Activated T-cell treated with anti-CD3 and anti-CD28 coated beads, Interleukin-2, amount 50 U/mL, for 72 hours (primary cell): ENCODE measurements at regions not wholly inside any gene's neighbourhood (a gene's known extent, or its start where the extent isn't known, plus 50 kb on each side); places are given as distances from the start of the nearest gene placed in this dataset.

Experiments used
- ATAC-seq, 2 donors: fragments of 150-1000 bp; cut with Tn5 transposase; replicated peaks in 1 of 2; 2 replicates each; pipeline ENCODE4 v1.10.0; 2021; ENCODE audit warnings: moderate library complexity in 2 of 2, mild to moderate bottlenecking in 1 of 2
- DNase-seq, 2 donors: peaks; one replicate each; pipeline ENCODE4 v3.0.0; 2021 to 2022; ENCODE audit warnings: mixed read lengths in 1 of 2
- H3K27ac Mint-ChIP-seq: one replicate; pipeline ENCODE4 v1.8.0; 2022; ENCODE audit warnings: mild to moderate bottlenecking, moderate library complexity, mixed read lengths
- H3K27me3 Mint-ChIP-seq: one replicate; pipeline ENCODE4 v1.8.0; 2022; ENCODE audit warnings: low read depth, mixed read lengths
- H3K36me3 Mint-ChIP-seq, 2 donors: one replicate each; pipeline ENCODE4 v1.8.0; 2022; ENCODE audit warnings: mixed read lengths in 2 of 2, mild to moderate bottlenecking in 1 of 2; ENCODE audit not compliant: insufficient read depth in 2 of 2
- H3K4me1 Mint-ChIP-seq: one replicate; pipeline ENCODE4 v1.8.0; 2022; ENCODE audit warnings: low read depth, mixed read lengths
- H3K4me3 Mint-ChIP-seq, 2 donors: one replicate each; pipeline ENCODE4 v1.8.0; 2022; ENCODE audit warnings: mild to moderate bottlenecking in 2 of 2, mixed read lengths in 2 of 2, moderate library complexity in 2 of 2
- H3K9me3 Mint-ChIP-seq, 2 donors: one replicate each; pipeline ENCODE4 v1.8.0; 2022; ENCODE audit warnings: mixed read lengths in 2 of 2

DNA sequence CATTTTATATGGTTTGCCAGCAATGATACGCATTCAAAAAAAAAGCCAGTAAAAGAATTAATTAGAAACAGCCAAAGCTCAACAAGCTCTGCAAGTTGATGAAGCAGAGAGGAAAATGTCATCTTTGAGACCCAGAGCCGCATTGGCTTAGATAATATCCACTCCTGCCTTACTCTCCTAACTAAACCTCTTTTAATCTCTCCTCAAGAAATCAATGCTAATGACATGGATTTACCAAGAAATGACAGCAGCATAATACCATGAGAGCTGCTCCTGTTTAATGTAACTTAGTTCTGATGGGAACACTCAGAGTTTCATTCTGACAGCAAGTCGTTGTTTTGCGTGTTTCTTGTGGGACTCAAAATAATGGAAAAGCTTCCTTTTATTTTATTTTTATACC lies 1099.4 kb upstream of the PIK3C3 start:
- Mint-ChIP-seq H3K4me1 (no peaks in the 10 kb centered on the region), H3K9me3 (peaks cover 7 to 12% of the 10 kb centered on the region in 2 donors), H3K27me3 (no peaks in the 10 kb centered on the region), H3K4me3 (no peak overlapping the region), H3K27ac (no peak overlapping the region), H3K36me3 (peaks cover 0 to 3% of the 10 kb centered on the region in 2 donors)
- DNase-seq (no peak), ATAC-seq (no peak)

GRCh38 chr18:40852406-40852805 lies 1102.6 kb upstream of the PIK3C3 start:
- no peaks in the 10 kb centered on the region for H3K36me3 Mint-ChIP-seq
- ATAC-seq, result no peak
- no peaks in the 10 kb centered on the region for H3K4me1 Mint-ChIP-seq
- no peak overlapping the region for H3K4me3 Mint-ChIP-seq
- H3K9me3 Mint-ChIP-seq, result peaks cover 4 to 5% of the 10 kb centered on the region in 2 donors
- no peak for DNase-seq
- H3K27ac Mint-ChIP-seq, result no peak overlapping the region
- H3K27me3 Mint-ChIP-seq, result no peaks in the 10 kb centered on the region

GRCh38 chr18:40851014-40851429 lies 1104.0 kb upstream of the PIK3C3 start:
- no peaks in the 10 kb centered on the region for H3K36me3 Mint-ChIP-seq
- ATAC-seq (no peak), DNase-seq (no peak)
- peaks cover 2 to 3% of the 10 kb centered on the region in 2 donors for H3K9me3 Mint-ChIP-seq
- H3K4me1 Mint-ChIP-seq, result no peaks in the 10 kb centered on the region
- H3K27ac Mint-ChIP-seq, result no peak overlapping the region
- H3K4me3 Mint-ChIP-seq, result no peak overlapping the region
- no peaks in the 10 kb centered on the region for H3K27me3 Mint-ChIP-seq

GRCh38 chr18:40849886-40850285 lies 1105.1 kb upstream of the PIK3C3 start:
- no peak overlapping the region for H3K27ac Mint-ChIP-seq
- no peak overlapping the region for H3K4me3 Mint-ChIP-seq
- H3K9me3 Mint-ChIP-seq, result peaks cover 2 to 4% of the 10 kb centered on the region in 2 donors
- H3K27me3 Mint-ChIP-seq, result no peaks in the 10 kb centered on the region
- no peaks in the 10 kb centered on the region for H3K36me3 Mint-ChIP-seq
- DNase-seq (no peak), ATAC-seq (no peak)
- no peaks in the 10 kb centered on the region for H3K4me1 Mint-ChIP-seq

DNA sequence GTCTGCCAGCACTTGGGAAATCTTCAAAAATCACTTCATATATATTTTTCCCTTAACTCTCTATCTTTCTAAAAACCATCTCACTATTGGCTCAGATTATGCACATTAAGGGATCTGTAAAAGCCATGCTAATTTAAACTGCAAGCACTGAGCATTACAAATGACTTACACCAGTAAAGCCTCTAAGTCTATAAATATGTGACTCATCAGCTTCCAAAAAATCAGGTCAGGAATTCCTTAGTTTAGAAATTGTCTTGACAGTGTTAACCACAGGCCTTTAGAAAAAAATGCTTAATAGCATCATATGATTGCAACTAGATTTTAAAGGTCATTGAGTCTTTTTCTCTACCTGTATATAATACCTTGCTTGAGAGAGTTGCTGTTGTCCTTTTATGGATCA lies 1113.6 kb upstream of the PIK3C3 start:
- ATAC-seq, result no peak
- Mint-ChIP-seq H3K4me3 (no peak overlapping the region), H3K36me3 (no peaks in the 10 kb centered on the region), H3K27me3 (no peaks in the 10 kb centered on the region), H3K27ac (no peak overlapping the region), H3K9me3 (peaks cover 3 to 8% of the 10 kb centered on the region in 2 donors), H3K4me1 (no peaks in the 10 kb centered on the region)
- DNase-seq, result no peak

DNA sequence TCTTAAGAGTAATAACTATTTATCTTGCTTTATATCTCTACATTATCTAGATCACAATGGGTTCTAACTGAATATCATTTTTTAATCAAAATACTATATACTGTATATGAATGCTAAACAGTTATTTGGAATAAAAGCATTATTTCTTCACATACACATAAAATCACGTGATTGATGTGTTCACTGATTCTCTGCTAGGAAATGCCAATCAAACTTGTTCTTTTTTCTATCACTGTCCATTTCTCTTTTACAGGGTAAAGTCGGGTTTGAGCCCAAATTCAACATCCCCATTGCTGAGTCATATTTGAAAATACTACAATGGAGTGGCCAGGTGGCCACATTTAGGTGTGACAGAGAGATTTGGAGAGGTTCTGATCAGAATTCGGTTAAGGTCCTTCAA lies 1114.0 kb upstream of the PIK3C3 start:
- no peak for ATAC-seq
- no peaks in the 10 kb centered on the region for H3K4me1 Mint-ChIP-seq
- no peak overlapping the region for H3K4me3 Mint-ChIP-seq
- H3K36me3 Mint-ChIP-seq, result no peaks in the 10 kb centered on the region
- H3K27me3 Mint-ChIP-seq, result no peaks in the 10 kb centered on the region
- no peak overlapping the region for H3K27ac Mint-ChIP-seq
- DNase-seq, result no peak
- peaks cover 3 to 8% of the 10 kb centered on the region in 2 donors for H3K9me3 Mint-ChIP-seq

- Mint-ChIP-seq H3K27ac (no peak overlapping the region), H3K27me3 (no peaks in the 10 kb centered on the region), H3K4me3 (no peak overlapping the region), H3K36me3 (peaks cover 0 to 2% of the 10 kb centered on the region in 2 donors), H3K4me1 (no peaks in the 10 kb centered on the region), H3K9me3 (peaks cover 3 to 5% of the 10 kb centered on the region in 2 donors)
- DNase-seq, result no peak
- ATAC-seq, result no peak
These were observed 1122.7 kb upstream of the PIK3C3 start for GRCh38 chr18:40832362-40832761.

GRCh38 chr18:40824291-40824690 lies 1130.7 kb upstream of the PIK3C3 start:
- ATAC-seq, result no peak
- H3K27ac Mint-ChIP-seq, result no peak overlapping the region
- DNase-seq, result no peak
- no peaks in the 10 kb centered on the region for H3K27me3 Mint-ChIP-seq
- no peaks in the 10 kb centered on the region for H3K4me1 Mint-ChIP-seq
- H3K4me3 Mint-ChIP-seq, result no peak overlapping the region
- peaks cover 16 to 21% of the 10 kb centered on the region in 2 donors for H3K9me3 Mint-ChIP-seq
- no peaks in the 10 kb centered on the region for H3K36me3 Mint-ChIP-seq

DNA sequence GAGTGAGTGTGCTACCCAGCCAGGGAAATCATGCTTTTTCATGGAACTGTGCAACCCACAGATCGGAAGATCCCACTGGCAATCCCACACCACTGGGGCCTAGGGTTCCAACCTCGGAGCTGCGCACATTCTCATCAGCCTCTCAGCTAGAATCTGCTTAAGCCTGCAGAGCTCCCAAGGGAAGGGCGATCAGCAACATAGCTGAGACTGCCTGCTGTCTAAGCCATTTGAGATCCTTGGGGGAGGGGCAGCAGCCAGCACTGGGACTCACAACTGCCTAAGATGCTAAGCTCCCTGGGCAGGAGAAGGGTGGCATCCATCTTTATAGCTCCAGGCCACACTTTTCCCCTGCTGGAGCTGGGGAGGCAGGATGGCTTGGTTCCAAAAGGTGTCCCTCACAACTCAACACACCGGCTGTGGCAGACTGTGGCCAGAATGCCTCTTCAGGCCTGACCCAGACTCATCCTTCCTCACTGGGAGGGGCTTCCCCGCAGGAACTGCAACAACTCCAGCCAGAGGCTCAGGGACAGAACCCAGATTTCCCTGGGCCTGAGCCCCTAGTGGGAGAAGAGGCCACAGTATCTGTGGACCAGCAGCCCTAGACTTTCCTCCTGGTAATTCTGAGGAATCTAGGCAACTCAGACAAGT lies 1133.3 kb upstream of the PIK3C3 start:
- H3K4me1 Mint-ChIP-seq, result no peaks in the 10 kb centered on the region
- no peaks in the 10 kb centered on the region for H3K36me3 Mint-ChIP-seq
- no peaks in the 10 kb centered on the region for H3K27me3 Mint-ChIP-seq
- H3K27ac Mint-ChIP-seq, result no peak overlapping the region
- H3K9me3 Mint-ChIP-seq, result peaks cover 17 to 25% of the 10 kb centered on the region in 2 donors
- H3K4me3 Mint-ChIP-seq, result no peak overlapping the region
- ATAC-seq (no peak), DNase-seq (no peak)

GRCh38 chr18:40812981-40813515 lies 1142.0 kb upstream of the PIK3C3 start:
- H3K27ac Mint-ChIP-seq, result no peak overlapping the region
- DNase-seq (no peak), ATAC-seq (no peak)
- no peaks in the 10 kb centered on the region for H3K4me1 Mint-ChIP-seq
- peaks cover 0 to 6% of the 10 kb centered on the region in 2 donors for H3K9me3 Mint-ChIP-seq
- no peak overlapping the region for H3K4me3 Mint-ChIP-seq
- H3K36me3 Mint-ChIP-seq, result no peaks in the 10 kb centered on the region
- no peaks in the 10 kb centered on the region for H3K27me3 Mint-ChIP-seq

- Mint-ChIP-seq H3K4me3 (no peak overlapping the region), H3K27ac (no peak overlapping the region), H3K4me1 (no peaks in the 10 kb centered on the region), H3K36me3 (peaks cover 0 to 1% of the 10 kb centered on the region in 2 donors), H3K27me3 (no peaks in the 10 kb centered on the region), H3K9me3 (peaks cover 2 to 6% of the 10 kb centered on the region in 2 donors)
- no peak for DNase-seq
- no peak for ATAC-seq
These were observed 1144.7 kb upstream of the PIK3C3 start for GRCh38 chr18:40810372-40810771.

GRCh38 chr18:40789286-40789685 lies 1165.7 kb upstream of the PIK3C3 start:
- peaks cover 1 to 2% of the 10 kb centered on the region in 2 donors for H3K36me3 Mint-ChIP-seq
- no peak overlapping the region for H3K4me3 Mint-ChIP-seq
- H3K4me1 Mint-ChIP-seq, result no peaks in the 10 kb centered on the region
- DNase-seq (no peak), ATAC-seq (no peak)
- H3K27me3 Mint-ChIP-seq, result no peaks in the 10 kb centered on the region
- no peak overlapping the region for H3K27ac Mint-ChIP-seq
- peaks cover 6 to 7% of the 10 kb centered on the region in 2 donors for H3K9me3 Mint-ChIP-seq

DNA sequence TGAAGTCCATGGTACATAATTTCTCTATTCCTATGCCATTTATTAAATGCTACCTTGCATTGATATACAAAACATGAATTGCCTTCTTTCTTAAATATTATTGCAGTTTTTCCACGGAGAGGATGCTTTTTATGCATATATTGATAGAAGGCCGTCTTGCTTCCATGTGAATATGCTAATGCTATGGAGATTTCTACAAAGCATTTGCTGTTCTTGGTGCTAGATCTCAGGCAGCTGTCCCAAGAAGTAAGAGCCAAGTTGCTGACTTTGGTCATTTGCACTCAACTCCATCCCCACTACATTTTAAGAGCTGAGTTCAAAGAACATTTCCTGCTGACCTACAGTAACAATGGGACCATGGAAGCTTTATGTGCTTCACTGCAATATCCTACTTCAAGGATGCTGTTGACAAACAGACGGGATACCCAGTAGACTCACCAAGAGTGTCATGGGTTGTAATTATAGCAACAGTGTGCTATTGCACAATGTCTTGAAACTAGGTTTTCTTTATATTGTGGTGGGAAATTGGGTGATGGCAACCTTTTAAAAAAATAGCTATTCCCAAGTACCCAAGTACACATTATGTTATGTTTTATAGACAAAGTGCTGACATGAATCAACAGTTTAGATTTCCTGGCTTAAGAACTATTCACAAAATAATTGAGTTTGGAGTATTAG lies 1172.4 kb upstream of the PIK3C3 start:
- Mint-ChIP-seq H3K4me3 (no peak overlapping the region), H3K27ac (no peak overlapping the region), H3K9me3 (peaks cover 11 to 13% of the 10 kb centered on the region in 2 donors), H3K36me3 (no peaks in the 10 kb centered on the region), H3K27me3 (no peaks in the 10 kb centered on the region), H3K4me1 (no peaks in the 10 kb centered on the region)
- no peak for DNase-seq
- no peak for ATAC-seq
